HG03280 (cell line): ENCODE measurements at regions not wholly inside any gene's neighbourhood (a gene's known extent, or its start where the extent isn't known, plus 50 kb on each side); places are given as distances from the start of the nearest gene placed in this dataset.

ENCODE experiments used
- ATAC-seq: cut with Tn5 transposase; IDR thresholded peaks from one replicate; pipeline ENCODE4 v1.9.1; 2021; ENCODE audit warnings: mild to moderate bottlenecking, moderate library complexity; ENCODE audit not compliant: unreplicated experiment

- no peak for ATAC-seq
Measured at GRCh38 chr3:127484601-127485388, 105.7 kb downstream of the TPRA1 start.

GRCh38 chr3:127483902-127484591 is 106.5 kb downstream of the TPRA1 start:
- ATAC-seq = peak; percentile 65

GRCh38 chr3:127483005-127483641 is 107.4 kb downstream of the TPRA1 start:
- ATAC-seq = no peak

GRCh38 chr3:127482216-127483004 is 108.1 kb downstream of the TPRA1 start:
- no peak for ATAC-seq

- ATAC-seq = no peak
Measured at GRCh38 chr3:127480196-127480954, 110.2 kb downstream of the TPRA1 start.

- no peak for ATAC-seq
Measured at GRCh38 chr3:127479449-127479848, 111.1 kb downstream of the TPRA1 start.

GRCh38 chr3:127478922-127479321 is 111.6 kb downstream of the TPRA1 start:
- ATAC-seq = no peak

GRCh38 chr3:127477396-127477795 is 113.1 kb downstream of the TPRA1 start:
- ATAC-seq = no peak

GRCh38 chr3:127476936-127477335 is 113.6 kb downstream of the TPRA1 start:
- no peak for ATAC-seq

DNA sequence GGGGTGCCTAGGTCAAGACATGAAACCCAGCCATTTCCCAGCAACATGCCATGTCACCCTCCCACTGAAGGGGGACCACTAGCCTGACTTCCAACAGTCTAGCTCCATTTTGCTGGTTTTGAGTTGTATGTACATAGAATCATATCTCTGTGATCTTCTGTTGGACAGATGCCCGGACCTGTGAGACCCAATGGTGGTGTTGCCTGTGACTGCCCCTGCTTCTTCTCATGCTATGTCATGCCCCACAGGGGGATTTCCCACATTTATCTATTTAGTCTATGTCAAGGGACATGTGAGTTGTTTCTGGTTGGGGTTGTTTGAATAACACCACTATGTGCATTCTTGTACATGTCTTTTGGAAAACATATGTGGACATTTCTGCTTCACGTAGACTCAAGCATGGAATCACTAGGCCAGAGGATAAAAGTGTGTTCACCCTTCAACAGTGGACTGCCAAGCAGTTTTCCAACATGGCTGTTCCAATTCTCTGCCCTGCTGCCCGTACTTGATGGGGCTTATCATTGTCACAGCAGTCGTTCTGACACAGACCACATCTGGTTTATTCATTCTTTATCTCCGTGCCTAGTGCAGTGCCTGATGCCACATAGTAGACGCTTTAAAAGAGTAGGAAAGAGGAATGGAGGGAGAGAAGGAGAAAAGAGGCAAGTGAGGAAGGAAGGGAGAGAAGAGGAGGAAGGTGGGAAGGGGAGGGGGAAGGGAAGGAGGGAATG is 114.4 kb downstream of the TPRA1 start:
- ATAC-seq = no peak

GRCh38 chr3:127475391-127475790 is 115.1 kb downstream of the TPRA1 start:
- no peak for ATAC-seq

DNA sequence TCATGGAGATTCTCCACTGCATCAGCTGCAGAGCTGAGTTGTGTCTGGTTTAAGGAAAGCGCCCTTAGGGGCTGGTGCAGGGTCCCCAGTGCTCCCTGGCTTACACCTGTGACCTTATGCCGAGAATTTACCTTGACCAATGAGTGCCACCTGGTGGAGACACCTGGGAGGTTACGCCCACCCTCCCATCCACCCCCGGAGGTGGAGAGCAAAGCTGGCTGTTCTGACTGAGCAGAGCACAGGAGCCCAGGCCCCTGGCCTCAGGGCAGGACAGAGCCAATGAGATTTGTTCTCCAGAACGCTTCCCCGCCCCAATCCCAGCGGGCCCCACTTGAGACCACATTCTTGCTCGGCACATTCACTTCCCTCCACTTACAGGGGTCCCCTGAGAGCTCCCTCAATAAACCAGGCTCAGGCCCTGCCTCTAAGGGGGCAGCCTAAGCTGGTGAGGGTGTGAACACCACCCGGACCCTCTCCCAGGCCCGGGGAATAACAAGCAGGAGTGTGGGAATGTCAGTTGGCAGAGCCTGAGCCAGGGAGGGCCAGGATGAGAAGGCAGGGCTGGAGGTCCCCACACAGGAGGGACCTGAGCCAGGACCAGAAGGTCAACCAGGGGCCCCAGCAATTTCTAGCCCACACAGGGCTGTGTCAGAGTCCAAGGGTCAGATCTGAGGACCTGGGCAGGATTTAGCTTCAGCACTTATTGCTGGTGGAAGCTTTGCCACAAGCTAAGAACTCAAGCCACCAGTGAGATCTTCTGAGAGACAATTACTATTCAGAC is 117.1 kb downstream of the TPRA1 start:
- ATAC-seq = no peak

DNA sequence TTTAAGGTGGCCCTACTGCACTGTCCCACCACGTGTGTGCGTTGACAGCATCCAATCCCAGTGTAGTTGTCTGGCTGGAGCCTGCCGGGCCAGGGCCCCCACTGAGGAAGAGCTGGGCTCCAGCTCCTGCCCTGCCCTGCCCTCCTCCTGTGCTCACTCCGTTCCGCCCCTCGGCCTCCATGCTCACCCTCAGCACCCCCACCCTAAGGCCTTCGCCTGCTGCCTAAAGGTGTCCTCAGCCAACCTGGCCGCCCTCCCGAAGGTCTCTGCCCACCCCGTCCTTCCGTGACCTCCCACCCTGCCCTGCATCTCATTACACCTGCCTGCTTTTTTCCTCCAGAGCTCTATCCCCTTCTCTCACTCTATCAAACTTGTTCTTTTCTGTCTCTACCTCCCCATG is 118.0 kb downstream of the TPRA1 start:
- no peak for ATAC-seq

GRCh38 chr3:127471142-127471541 is 119.4 kb downstream of the TPRA1 start:
- ATAC-seq = no peak

- ATAC-seq = no peak
Measured at GRCh38 chr3:127469760-127470159, 120.8 kb downstream of the TPRA1 start.

- no peak for ATAC-seq
Measured at GRCh38 chr3:127467391-127467790, 123.1 kb downstream of the TPRA1 start.

DNA sequence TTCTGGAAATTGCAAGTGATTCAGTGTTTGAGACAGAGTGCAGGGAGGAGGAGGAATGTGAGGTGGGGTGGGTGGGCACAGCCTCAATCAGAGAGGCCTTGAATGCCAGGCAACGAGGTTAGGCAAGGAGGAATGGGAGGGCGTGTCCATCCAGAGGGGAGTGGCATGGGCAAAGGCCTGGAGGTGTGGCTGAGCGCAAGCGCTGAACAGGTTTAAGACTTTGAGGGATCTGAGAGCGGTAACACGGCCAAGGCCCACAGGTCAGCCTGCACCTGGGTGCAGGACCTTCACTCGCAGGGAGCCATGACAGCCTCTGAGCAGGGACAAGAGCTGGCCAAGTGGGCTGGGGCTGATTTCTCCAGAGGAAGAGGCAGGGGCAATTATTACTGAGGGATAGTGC is 125.9 kb downstream of the TPRA1 start:
- no peak for ATAC-seq

DNA sequence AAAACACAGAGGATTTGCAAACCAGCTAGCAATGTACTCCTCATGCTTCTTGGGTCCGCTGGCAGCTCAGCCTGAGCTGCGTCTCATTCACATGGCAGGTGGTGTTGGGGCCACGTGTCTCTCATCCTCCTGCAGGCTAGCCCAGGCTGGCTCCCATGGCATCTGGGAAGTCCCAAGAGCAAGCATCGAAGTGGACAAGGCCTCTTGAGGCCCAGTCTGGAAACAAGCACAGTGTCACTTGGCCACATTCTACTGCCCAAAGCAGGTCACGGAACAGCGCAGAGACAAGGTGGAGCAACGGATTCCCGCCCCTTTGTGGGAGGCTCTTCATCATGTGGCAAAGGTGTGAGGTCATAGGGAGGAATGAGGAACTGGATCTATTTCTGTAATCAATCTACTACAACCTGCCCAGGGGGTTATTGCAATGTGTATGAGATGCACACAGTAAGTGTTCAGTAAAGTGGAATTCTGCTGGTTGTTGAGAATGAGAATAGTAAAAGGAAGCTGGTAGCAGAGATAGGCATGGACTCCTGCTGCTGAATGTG is 128.3 kb downstream of the TPRA1 start:
- no peak for ATAC-seq
